ENCODE measurements at regions not wholly inside any gene's neighbourhood (a gene's known extent, or its start where the extent isn't known, plus 50 kb on each side); places are given as distances from the start of the nearest gene placed in this dataset.

- no peak overlapping the region for H3K27ac ChIP-seq (ENCODE audit: low read depth, low read length)
- no peak overlapping the region for H3K4me3 ChIP-seq (ENCODE audit: extremely low read depth in 1 of 4, insufficient read depth in 2 of 4, low read depth in 3 of 4, low read length in 4 of 4)
- no peaks in the 10 kb centered on the region for H3K23me2 ChIP-seq (ENCODE audit: low read depth, low read length)
- no peak for TF ChIP-seq BCL11A (IDR thresholded peaks at IDR 0.05; ENCODE audit: low read depth in 2 of 2, low read length in 2 of 2)
- TF ChIP-seq CBX5 (IDR thresholded peaks at IDR 0.05; ENCODE audit: low read depth, low read length), result no peak
- no peak for TF ChIP-seq SIRT6 (IDR thresholded peaks at IDR 0.05; ENCODE audit: low read length)
- no peak for TF ChIP-seq MAX (IDR thresholded peaks at IDR 0.05)
- no peak for TF ChIP-seq E2F6 (IDR thresholded peaks at IDR 0.05)
- no peak for TF ChIP-seq SIN3A (conservative IDR thresholded peaks at IDR 0.05 in 1 of 2, IDR thresholded peaks at IDR 0.05 in 1 of 2; ENCODE audit: low read depth in 1 of 2, low read length in 2 of 2)
- no peak overlapping the region for H4K8ac ChIP-seq (ENCODE audit: extremely low read depth, insufficient read depth, low read length)
- no peaks in the 10 kb centered on the region for H4K20me1 ChIP-seq (replicated peaks in 1 of 2; ENCODE audit: control insufficient read depth in 1 of 2, insufficient read depth in 2 of 2, low read length in 2 of 2)
- H3K27me3 ChIP-seq (replicated peaks in 1 of 4; ENCODE audit: control insufficient read depth in 3 of 4, extremely low read depth in 1 of 4, insufficient read depth in 3 of 4, low read length in 3 of 4), result no peaks in the 10 kb centered on the region
- H2BK120ac ChIP-seq (replicated peaks; ENCODE audit: low read depth, low read length), result no peak overlapping the region
- no peaks in the 10 kb centered on the region for H3K4me1 ChIP-seq (replicated peaks in 1 of 4; ENCODE audit: control insufficient read depth in 3 of 4, insufficient read depth in 4 of 4, low read length in 3 of 4)
- H3K36me3 ChIP-seq (ENCODE audit: control insufficient read depth in 2 of 4, insufficient read depth in 4 of 4, low read length in 3 of 4), result no peaks in the 10 kb centered on the region
- H3K79me1 ChIP-seq (ENCODE audit: low read depth, low read length), result no peaks in the 10 kb centered on the region
- no peak overlapping the region for H3K23ac ChIP-seq (ENCODE audit: insufficient read length)
- no peak overlapping the region for H2BK20ac ChIP-seq (ENCODE audit: low read length)
- H4K91ac ChIP-seq (replicated peaks; ENCODE audit: insufficient read length, low read length), result no peak overlapping the region
- H2BK5ac ChIP-seq (ENCODE audit: low read depth, low read length), result no peak overlapping the region
- no peak overlapping the region for H4K5ac ChIP-seq (ENCODE audit: insufficient read length, low read depth, low read length)
- H3K4ac ChIP-seq (replicated peaks; ENCODE audit: insufficient read length, low read depth, low read length), result no peak overlapping the region
- H3K14ac ChIP-seq (ENCODE audit: insufficient read length), result no peak overlapping the region
- POLR2A ChIA-PET (ENCODE audit: partially characterized antibody), result no interaction called here
- CTCF ChIA-PET (ENCODE audit: partially characterized antibody), result interaction anchor here (0.9 kb wide), 2 partner anchors 11 to 14 kb away, joined by 3 read pairs; no protein-coding TSS in a partner anchor
- H3K9ac ChIP-seq (replicated peaks in 1 of 4; ENCODE audit: extremely low read depth in 1 of 4, low read depth in 3 of 4, low read length in 3 of 4), result no peak overlapping the region
- no peak overlapping the region for H2BK15ac ChIP-seq (ENCODE audit: low read length)
- no peak overlapping the region for H2AK5ac ChIP-seq (ENCODE audit: low read depth, low read length)
- H3K18ac ChIP-seq (ENCODE audit: extremely low read depth, low read length), result no peak overlapping the region
- no peak overlapping the region for H2BK12ac ChIP-seq (ENCODE audit: low read depth, low read length)
- H3K56ac ChIP-seq (replicated peaks; ENCODE audit: insufficient read length, low read depth, low read length), result no peak overlapping the region
- H3K79me2 ChIP-seq (ENCODE audit: control insufficient read depth in 1 of 2, insufficient read depth in 2 of 2, low read length in 2 of 2), result no peaks in the 10 kb centered on the region
- FAIRE-seq (no peak), DNase-seq (ENCODE audit: low read depth in 1 of 2, low spot score in 2 of 2) (no peak)
- H2AFZ ChIP-seq (ENCODE audit: low read length), result no peak overlapping the region
- 94% methylated on average over 7 of the region's 9 CpGs; no CpG with 5 or more reads in 1 of the 2 experiments for WGBS, 2 experiments (ENCODE audit: extremely low coverage in 1 of 2, insufficient coverage in 1 of 2, insufficient read length in 1 of 2, insufficient replicate concordance in 2 of 2, low coverage in 1 of 2, low lambda C conversion rate in 2 of 2, missing lambda C conversion rate in 1 of 2)
- H3K4me2 ChIP-seq (ENCODE audit: insufficient read depth in 1 of 2, low read depth in 2 of 2, low read length in 2 of 2), result no peak overlapping the region
- no peaks in the 10 kb centered on the region for H3K9me3 ChIP-seq (ENCODE audit: insufficient read depth in 2 of 2, low read depth in 1 of 2, low read length in 1 of 2)
Measured at GRCh38 chrX:10781847-10782530, 161.6 kb upstream of the MID1 start.
